WTC11 (cell line): ENCODE measurements at regions not wholly inside any gene's neighbourhood (a gene's known extent, or its start where the extent isn't known, plus 50 kb on each side); places are given as distances from the start of the nearest gene placed in this dataset.
A peak's percentile ranks its signal among the peaks of the same experiment; 100 is the strongest.

Source experiments
- ATAC-seq: fragments of 200-7000 bp; cut with Tn5 transposase; 2 replicates; pipeline ENCODE4 v1.10.0; 2021; ENCODE audit warnings: mild to moderate bottlenecking, moderate library complexity
- CTCF ChIA-PET: fragments of 300-600 bp; sonication (Branson Sonifier 250); formaldehyde crosslinking; loops from one replicate; lab custom pipeline; 2021; ENCODE audit warnings: antibody characterized with exemption; lab: Charles Lee
- POLR2A ChIA-PET: fragments of 350-600 bp; sonication (Branson Sonifier 250); formaldehyde crosslinking; loops from one replicate; lab custom pipeline; 2021; ENCODE audit warnings: antibody characterized with exemption; lab: Charles Lee
- DNase-seq: peaks from one replicate; pipeline ENCODE4 v3.0.0; 2021; ENCODE audit warnings: low spot score
- H3K27ac Mint-ChIP-seq: 2 replicates; pipeline ENCODE4 v1.8.0; 2021; ENCODE audit warnings: mixed read lengths
- H3K27me3 Mint-ChIP-seq: 2 replicates; pipeline ENCODE4 v1.8.0; 2021; ENCODE audit warnings: low read depth, mild to moderate bottlenecking, moderate library complexity, mixed read lengths
- H3K36me3 Mint-ChIP-seq: 2 replicates; pipeline ENCODE4 v1.8.0; 2021; ENCODE audit warnings: mixed read lengths
- H3K4me1 Mint-ChIP-seq: 2 replicates; pipeline ENCODE4 v1.8.0; 2022; ENCODE audit warnings: mixed read lengths
- H3K4me3 Mint-ChIP-seq: 2 replicates; pipeline ENCODE4 v1.8.0; 2021; ENCODE audit warnings: mild to moderate bottlenecking, moderate library complexity, mixed read lengths
- H3K9me3 Mint-ChIP-seq: 2 replicates; pipeline ENCODE4 v1.8.0; 2021; ENCODE audit warnings: mixed read lengths
- CTCF ChIP-seq: fragments of 200-600 bp; IDR thresholded peaks from 2 replicates; pipeline ENCODE4 v1.8.0; 2022; ENCODE audit warnings: antibody characterized with exemption
- ELF4 ChIP-seq: sonication (generic); formaldehyde crosslinking; IDR thresholded peaks from 2 replicates; pipeline ENCODE4 v1.8.1; 2022; ENCODE audit warnings: low read depth, mild to moderate bottlenecking, moderate library complexity, missing genetic modification reagents
- GABPB1 ChIP-seq: sonication (generic); formaldehyde crosslinking; IDR thresholded peaks from 2 replicates; pipeline ENCODE4 v1.8.1; 2023; ENCODE audit warnings: mild to moderate bottlenecking, missing genetic modification reagents
- HMGA2 ChIP-seq: fragments of 250-450 bp; sonication (Bioruptor Pico); IDR thresholded peaks from 2 replicates; pipeline ENCODE4 v1.4.0; 2021; ENCODE audit warnings: mild to moderate bottlenecking, moderate library complexity
- KAT7 ChIP-seq: sonication (generic); formaldehyde crosslinking; IDR thresholded peaks from 2 replicates; pipeline ENCODE4 v1.8.1; 2023; ENCODE audit warnings: missing genetic modification reagents, mild to moderate bottlenecking, borderline replicate concordance
- MXD4 ChIP-seq: fragments of 250-450 bp; sonication (Bioruptor Pico); IDR thresholded peaks from 2 replicates; pipeline ENCODE4 v1.8.0; 2021; ENCODE audit warnings: mild to moderate bottlenecking, moderate library complexity, borderline replicate concordance
- NFATC4 ChIP-seq: fragments of 250-450 bp; sonication (Bioruptor Pico); IDR thresholded peaks from 2 replicates; pipeline ENCODE4 v1.9.0; 2021; ENCODE audit warnings: mild to moderate bottlenecking
- NR3C1 ChIP-seq: sonication (generic); formaldehyde crosslinking; conservative IDR thresholded peaks from 2 replicates; pipeline ENCODE4 v1.8.1; 2023; ENCODE audit warnings: low read depth, mild to moderate bottlenecking, missing genetic modification reagents
- TEAD4 ChIP-seq: sonication (generic); formaldehyde crosslinking; IDR thresholded peaks from 2 replicates; pipeline ENCODE4 v1.8.0; 2022; ENCODE audit warnings: mild to moderate bottlenecking, missing genetic modification reagents
- TP53 ChIP-seq: sonication (generic); formaldehyde crosslinking; IDR thresholded peaks from 2 replicates; pipeline ENCODE4 v1.8.1; 2023; ENCODE audit warnings: mild to moderate bottlenecking, missing genetic modification reagents
- USF1 ChIP-seq: sonication (generic); formaldehyde crosslinking; IDR thresholded peaks from 2 replicates; pipeline ENCODE4 v1.8.0; 2022; ENCODE audit warnings: mild to moderate bottlenecking, missing genetic modification reagents
- ZBTB43 ChIP-seq: sonication (generic); formaldehyde crosslinking; IDR thresholded peaks from 2 replicates; pipeline ENCODE4 v1.8.1; 2023; ENCODE audit warnings: mild to moderate bottlenecking, missing genetic modification reagents
- ZMAT4 ChIP-seq: fragments of 250-450 bp; sonication (Bioruptor Pico); IDR thresholded peaks from 2 replicates; pipeline ENCODE4 v1.9.0; 2021; ENCODE audit warnings: mild to moderate bottlenecking
- ZNF219 ChIP-seq: sonication (generic); formaldehyde crosslinking; IDR thresholded peaks from 2 replicates; pipeline ENCODE4 v1.8.0; 2023; ENCODE audit warnings: missing genetic modification reagents, mild to moderate bottlenecking, borderline replicate concordance
- TF ChIP-seq, protein P1 (sequence below): sonication (generic); formaldehyde crosslinking; IDR thresholded peaks from 2 replicates; pipeline ENCODE4 v1.8.0; 2023; ENCODE audit warnings: missing genetic modification reagents
- TF ChIP-seq, protein P2 (sequence below): sonication (generic); formaldehyde crosslinking; IDR thresholded peaks from 2 replicates; pipeline ENCODE4 v1.8.1; 2023; ENCODE audit warnings: mild to moderate bottlenecking, missing genetic modification reagents, borderline replicate concordance
- TF ChIP-seq, protein P3 (sequence below): sonication (generic); formaldehyde crosslinking; IDR thresholded peaks from 2 replicates; pipeline ENCODE4 v1.8.0; 2022; ENCODE audit warnings: mild to moderate bottlenecking, missing genetic modification reagents
- TF ChIP-seq, protein P4 (sequence below): fragments of 250-450 bp; sonication (Bioruptor Pico); IDR thresholded peaks from 2 replicates; pipeline ENCODE4 v1.8.0; 2021; ENCODE audit warnings: mild to moderate bottlenecking

DNA sequence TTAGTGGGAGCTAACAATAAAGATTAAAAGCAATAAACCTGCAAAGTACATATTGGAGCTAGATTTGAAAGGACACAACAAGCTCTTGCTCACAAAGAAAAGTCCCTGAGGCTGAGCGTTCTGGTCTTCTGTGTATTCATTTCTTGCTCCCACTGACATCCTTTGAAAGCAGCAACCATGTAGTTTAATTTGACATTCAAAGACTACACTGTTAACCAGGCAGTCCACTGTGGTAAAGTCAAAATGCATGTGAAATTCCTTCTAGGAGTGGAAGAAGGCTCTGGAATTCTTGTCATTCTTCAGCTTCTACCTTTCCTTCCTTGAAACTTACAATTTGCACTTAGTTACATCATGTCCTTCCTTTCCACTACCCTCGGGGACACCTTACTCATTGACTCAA lies 480.7 kb downstream of the CSNK1G3 start:
- H3K27ac Mint-ChIP-seq: no peak overlapping the region
- peaks cover 14% of the 10 kb centered on the region for H3K9me3 Mint-ChIP-seq
- ChIA-PET CTCF (interaction anchor here (0.9 kb wide), 1 partner anchor 1209 kb away, joined by 3 read pairs; no protein-coding TSS in a partner anchor), POLR2A (no interaction called here)
- ATAC-seq (peak; percentile 58), DNase-seq (no peak)
- no peaks in the 10 kb centered on the region for H3K27me3 Mint-ChIP-seq
- no peak for TF ChIP-seq ZMAT4 (CRISPR knock-in tag)
- no peak for TF ChIP-seq GABPB1 (CRISPR knock-in tag)
- TF ChIP-seq NFATC4: no peak
- TF ChIP-seq, protein P1, sequence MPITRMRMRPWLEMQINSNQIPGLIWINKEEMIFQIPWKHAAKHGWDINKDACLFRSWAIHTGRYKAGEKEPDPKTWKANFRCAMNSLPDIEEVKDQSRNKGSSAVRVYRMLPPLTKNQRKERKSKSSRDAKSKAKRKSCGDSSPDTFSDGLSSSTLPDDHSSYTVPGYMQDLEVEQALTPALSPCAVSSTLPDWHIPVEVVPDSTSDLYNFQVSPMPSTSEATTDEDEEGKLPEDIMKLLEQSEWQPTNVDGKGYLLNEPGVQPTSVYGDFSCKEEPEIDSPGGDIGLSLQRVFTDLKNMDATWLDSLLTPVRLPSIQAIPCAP (CRISPR knock-in tag): no peak
- no peak overlapping the region for H3K4me3 Mint-ChIP-seq
- peaks cover 15% of the 10 kb centered on the region for H3K4me1 Mint-ChIP-seq
- 0 out of 2 replicates have a peak, but pooled peaks cover 1% of the 10 kb centered on the region for H3K36me3 Mint-ChIP-seq

DNA sequence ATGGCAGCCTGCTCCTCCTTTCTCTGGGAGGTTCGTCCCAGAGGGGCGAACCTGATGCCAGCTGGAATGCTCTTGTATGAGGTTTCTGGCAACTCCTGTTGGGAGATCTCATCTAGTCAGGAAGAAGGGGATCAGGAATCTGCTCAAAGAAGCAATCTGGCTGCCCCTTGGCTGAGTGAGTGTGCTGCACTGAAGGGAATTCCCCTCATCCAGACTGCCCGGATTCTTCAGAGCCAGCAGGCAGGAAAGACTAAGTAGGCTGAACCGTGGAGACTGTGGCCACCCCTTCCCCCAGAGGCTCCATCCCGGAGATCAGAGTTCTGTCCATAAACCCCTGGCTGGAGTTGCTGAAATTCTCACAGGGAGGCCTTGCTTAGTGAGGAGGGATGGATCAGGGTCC lies 476.0 kb downstream of the CSNK1G3 start:
- Mint-ChIP-seq H3K4me3 (no peak overlapping the region), H3K27me3 (no peaks in the 10 kb centered on the region), H3K9me3 (peaks cover 50% of the 10 kb centered on the region), H3K4me1 (peaks cover 8% of the 10 kb centered on the region), H3K36me3 (peaks cover 23% of the 10 kb centered on the region; the same call in 1 of the 2 replicates), H3K27ac (no peak overlapping the region)
- TF ChIP-seq KAT7 (CRISPR knock-in tag): no peak
- no peak for TF ChIP-seq ZBTB43
- TF ChIP-seq GABPB1 (CRISPR knock-in tag): no peak
- TF ChIP-seq NR3C1 (CRISPR knock-in tag): no peak
- no peak for TF ChIP-seq USF1 (CRISPR knock-in tag)
- TF ChIP-seq ELF4 (CRISPR knock-in tag): no peak
- no peak for TF ChIP-seq HMGA2 (CRISPR knock-in tag)
- CTCF ChIA-PET: no interaction called here
- no peak for DNase-seq
- POLR2A ChIA-PET: no interaction called here
- no peak for ATAC-seq

DNA sequence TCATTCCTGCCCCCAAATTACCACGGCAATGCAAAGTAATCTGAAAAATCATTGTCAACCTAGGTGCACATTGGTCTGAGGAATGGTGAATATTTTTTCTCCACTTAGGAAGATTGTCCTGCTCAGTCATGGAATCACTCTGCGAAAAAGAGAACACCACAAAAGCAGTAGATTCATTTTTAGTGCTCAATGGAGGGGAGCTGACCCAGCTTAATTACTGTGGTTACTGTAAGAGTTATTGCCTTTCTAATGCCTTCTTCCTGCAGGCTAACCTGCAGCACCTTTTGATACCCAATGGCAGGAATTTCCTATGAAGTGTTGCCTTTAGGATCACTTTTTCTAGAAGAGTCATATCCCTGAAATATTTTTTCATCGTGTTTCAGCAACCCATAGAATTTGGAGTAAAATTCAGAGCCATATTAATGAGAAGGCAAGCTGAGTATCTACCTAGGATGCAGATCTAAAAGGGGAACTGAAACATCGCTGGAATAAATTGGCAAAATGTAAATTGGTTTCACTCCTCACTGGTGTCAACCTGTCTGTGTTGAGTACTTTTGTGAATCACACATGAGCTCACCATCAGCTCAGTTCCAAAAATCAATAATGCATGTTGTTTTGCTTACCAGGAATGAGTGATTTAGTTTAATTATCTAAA lies 464.5 kb downstream of the CSNK1G3 start:
- POLR2A ChIA-PET: no interaction called here
- H3K36me3 Mint-ChIP-seq: peaks cover 27% of the 10 kb centered on the region
- DNase-seq: no peak
- H3K9me3 Mint-ChIP-seq: peaks cover 42% of the 10 kb centered on the region
- no peak overlapping the region; the same call in 1 of the 2 replicates for H3K27ac Mint-ChIP-seq
- CTCF ChIA-PET: no interaction called here
- no peaks in the 10 kb centered on the region; the same call in 1 of the 2 replicates for H3K27me3 Mint-ChIP-seq
- H3K4me1 Mint-ChIP-seq: peaks cover 30% of the 10 kb centered on the region
- no peak for ATAC-seq
- H3K4me3 Mint-ChIP-seq: no peak overlapping the region
- TF ChIP-seq ZNF219 (CRISPR knock-in tag) (no peak), ZBTB43 (no peak), CTCF (no peak), GABPB1 (CRISPR knock-in tag) (no peak), MXD4 (CRISPR knock-in tag) (no peak), TEAD4 (CRISPR knock-in tag) (no peak), TP53 (CRISPR knock-in tag) (no peak)
- TF ChIP-seq, protein P2, sequence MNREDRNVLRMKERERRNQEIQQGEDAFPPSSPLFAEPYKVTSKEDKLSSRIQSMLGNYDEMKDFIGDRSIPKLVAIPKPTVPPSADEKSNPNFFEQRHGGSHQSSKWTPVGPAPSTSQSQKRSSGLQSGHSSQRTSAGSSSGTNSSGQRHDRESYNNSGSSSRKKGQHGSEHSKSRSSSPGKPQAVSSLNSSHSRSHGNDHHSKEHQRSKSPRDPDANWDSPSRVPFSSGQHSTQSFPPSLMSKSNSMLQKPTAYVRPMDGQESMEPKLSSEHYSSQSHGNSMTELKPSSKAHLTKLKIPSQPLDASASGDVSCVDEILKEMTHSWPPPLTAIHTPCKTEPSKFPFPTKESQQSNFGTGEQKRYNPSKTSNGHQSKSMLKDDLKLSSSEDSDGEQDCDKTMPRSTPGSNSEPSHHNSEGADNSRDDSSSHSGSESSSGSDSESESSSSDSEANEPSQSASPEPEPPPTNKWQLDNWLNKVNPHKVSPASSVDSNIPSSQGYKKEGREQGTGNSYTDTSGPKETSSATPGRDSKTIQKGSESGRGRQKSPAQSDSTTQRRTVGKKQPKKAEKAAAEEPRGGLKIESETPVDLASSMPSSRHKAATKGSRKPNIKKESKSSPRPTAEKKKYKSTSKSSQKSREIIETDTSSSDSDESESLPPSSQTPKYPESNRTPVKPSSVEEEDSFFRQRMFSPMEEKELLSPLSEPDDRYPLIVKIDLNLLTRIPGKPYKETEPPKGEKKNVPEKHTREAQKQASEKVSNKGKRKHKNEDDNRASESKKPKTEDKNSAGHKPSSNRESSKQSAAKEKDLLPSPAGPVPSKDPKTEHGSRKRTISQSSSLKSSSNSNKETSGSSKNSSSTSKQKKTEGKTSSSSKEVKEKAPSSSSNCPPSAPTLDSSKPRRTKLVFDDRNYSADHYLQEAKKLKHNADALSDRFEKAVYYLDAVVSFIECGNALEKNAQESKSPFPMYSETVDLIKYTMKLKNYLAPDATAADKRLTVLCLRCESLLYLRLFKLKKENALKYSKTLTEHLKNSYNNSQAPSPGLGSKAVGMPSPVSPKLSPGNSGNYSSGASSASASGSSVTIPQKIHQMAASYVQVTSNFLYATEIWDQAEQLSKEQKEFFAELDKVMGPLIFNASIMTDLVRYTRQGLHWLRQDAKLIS (CRISPR knock-in tag): no peak
- TF ChIP-seq, protein P3, sequence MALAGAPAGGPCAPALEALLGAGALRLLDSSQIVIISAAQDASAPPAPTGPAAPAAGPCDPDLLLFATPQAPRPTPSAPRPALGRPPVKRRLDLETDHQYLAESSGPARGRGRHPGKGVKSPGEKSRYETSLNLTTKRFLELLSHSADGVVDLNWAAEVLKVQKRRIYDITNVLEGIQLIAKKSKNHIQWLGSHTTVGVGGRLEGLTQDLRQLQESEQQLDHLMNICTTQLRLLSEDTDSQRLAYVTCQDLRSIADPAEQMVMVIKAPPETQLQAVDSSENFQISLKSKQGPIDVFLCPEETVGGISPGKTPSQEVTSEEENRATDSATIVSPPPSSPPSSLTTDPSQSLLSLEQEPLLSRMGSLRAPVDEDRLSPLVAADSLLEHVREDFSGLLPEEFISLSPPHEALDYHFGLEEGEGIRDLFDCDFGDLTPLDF (CRISPR knock-in tag): no peak
- TF ChIP-seq, protein P4, sequence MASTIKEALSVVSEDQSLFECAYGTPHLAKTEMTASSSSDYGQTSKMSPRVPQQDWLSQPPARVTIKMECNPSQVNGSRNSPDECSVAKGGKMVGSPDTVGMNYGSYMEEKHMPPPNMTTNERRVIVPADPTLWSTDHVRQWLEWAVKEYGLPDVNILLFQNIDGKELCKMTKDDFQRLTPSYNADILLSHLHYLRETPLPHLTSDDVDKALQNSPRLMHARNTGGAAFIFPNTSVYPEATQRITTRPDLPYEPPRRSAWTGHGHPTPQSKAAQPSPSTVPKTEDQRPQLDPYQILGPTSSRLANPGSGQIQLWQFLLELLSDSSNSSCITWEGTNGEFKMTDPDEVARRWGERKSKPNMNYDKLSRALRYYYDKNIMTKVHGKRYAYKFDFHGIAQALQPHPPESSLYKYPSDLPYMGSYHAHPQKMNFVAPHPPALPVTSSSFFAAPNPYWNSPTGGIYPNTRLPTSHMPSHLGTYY: no peak
